Activated T-cell treated with anti-CD3 and anti-CD28 coated beads for 24 hours (primary cell): ENCODE measurements at regions not wholly inside any gene's neighbourhood (a gene's known extent, or its start where the extent isn't known, plus 50 kb on each side); places are given as distances from the start of the nearest gene placed in this dataset.
"Not testable (repeated sequence)": the region's sequence is repeated elsewhere in the genome, so short reads cannot be mapped to it uniquely, and the experiment has no call there.

Source experiments
- DNase-seq: peaks from one replicate; pipeline ENCODE4 v3.0.0-alpha.2; 2020; ENCODE audit warnings: low read depth

DNA sequence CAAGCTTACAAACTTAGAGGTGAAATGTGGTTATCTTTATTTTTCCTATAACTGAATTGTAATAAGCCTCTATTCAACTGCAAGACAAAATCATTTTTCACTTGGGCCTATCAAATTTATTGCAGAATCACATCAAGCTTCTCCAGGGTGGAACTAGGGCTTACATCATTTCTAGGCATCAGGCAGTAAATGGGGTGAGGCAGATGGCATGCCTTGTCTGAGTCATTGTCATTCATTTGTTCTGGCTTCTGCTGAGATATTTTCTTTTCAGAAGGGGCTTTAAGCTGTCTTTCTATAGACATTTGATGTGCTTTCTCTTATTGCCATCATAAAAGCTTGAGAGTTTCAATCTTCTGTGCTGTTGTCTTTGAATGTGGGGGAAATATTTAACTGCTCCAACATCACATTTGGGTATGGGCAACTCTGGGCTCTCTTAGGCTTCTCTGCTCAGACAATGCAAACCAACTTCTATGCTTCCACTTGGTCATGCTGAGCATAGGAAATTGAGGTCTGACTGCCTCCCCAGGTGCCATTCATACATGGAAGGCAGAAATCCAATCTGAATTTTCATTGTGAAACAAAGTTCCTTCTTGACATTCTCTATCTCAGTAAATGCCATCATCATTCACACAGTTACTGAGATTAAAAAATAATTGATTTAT, 225.8 kb upstream of the GIMD1 start:
- no peak for DNase-seq

DNA sequence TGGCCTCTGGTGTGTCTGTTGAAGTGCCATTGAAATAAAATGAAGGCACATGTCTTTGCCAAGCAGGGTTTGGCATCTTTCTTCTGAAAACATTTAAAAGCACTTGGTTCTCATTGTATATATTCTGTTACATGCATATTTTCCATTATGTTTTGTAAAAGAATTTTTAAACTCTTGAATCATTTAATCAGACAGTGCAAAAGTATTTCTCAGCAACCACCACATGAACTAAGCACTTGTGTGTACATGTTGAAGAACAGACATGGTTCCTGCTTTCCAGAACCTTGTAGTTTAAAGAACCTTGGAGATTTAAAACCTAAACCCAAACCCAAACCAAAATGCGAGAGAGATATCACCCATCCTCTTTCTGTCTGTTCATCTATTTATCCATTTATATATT, 220.3 kb upstream of the GIMD1 start:
- DNase-seq: no peak

GRCh38 chr4:106587558-106587957, 219.0 kb upstream of the GIMD1 start:
- DNase-seq: no peak

DNA sequence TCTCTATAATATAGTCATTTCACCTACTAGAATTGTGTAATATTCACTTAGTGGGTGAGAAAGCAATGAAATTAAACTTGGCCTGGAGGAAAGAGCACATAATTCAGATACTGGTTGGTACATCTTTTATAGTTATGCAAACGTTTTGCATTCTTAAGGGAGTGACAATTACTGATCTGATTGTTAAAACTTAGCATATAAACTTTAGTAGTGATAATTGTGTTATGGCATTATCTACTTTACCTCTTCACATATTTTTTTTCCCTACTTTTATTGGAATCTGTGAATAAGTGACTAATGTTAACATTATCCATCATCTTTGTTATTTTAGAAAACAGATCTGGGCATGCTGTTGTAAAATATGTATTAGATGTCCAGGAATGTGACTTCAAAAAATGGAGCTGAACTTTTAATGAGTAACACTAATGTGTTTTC, 217.4 kb upstream of the GIMD1 start:
- no peak for DNase-seq

DNA sequence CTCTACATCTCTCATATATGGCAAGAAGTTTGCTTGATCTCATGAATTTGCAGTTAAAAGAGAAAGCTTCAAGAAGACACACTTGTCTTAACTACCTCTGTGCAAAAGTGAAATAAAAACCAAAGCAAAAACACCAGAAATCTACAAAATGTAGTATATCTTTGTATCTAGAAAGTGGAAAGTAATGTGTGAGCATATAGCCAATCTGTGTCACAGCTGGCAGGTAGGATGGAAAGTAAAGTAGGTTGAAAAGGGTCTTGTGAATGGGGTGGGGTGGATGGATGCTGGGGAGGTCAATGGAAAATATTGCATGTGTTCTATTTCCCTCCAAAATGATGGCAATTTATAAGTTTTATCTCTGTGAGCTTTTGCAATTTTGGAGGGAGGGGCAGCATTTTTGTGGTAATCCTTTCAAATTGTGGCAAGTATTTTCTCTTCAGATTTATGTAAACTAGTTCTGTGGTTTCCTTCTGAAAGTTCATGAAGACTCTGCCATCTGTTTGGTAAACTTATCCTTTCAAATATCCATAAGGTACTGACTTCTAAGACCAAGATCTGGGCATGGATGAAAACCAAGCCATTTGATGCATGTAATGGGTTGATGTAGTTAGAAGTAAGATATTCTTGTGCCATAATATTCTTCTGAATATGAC, 215.9 kb upstream of the GIMD1 start:
- DNase-seq: no peak

DNA sequence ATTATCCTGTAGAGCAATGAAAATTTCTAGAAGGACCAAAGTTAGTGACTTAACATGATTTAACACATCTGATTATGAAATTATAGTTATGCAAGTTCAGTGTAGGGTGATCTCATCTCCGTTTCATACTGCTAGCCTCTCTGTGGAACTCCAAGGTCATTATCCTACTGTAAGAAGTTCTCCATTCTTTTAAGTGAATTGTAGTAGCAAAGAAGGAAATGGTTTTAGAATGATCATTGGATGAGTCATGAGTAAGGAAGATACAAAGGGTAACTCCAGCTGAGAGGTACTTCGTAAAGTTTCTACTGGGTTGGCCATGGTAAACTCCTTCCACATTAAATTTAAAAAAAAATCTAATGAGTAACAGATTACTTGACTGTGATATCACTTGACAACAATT, 215.0 kb upstream of the GIMD1 start:
- DNase-seq: no peak

- DNase-seq: no peak
Measured at GRCh38 chr4:106583108-106583507, 214.5 kb upstream of the GIMD1 start.

DNA sequence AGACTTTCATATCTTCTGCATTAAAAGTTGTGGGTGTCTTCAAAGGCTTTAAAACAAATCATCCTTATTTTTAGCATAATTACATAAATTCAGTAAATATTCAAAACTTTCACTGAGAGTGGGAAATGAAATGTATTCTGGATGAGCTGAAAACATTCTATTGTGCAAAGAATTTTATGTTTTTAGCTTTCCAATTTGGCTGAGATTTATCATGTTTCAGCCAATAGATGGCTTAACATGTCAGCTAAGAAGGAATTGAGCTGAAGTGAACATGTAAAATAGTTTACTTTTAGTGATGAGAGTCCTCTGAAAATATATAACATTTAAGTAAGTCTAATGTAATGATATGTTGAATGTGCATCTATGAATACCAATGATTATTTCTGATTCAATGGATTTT, 213.5 kb upstream of the GIMD1 start:
- no peak for DNase-seq

DNA sequence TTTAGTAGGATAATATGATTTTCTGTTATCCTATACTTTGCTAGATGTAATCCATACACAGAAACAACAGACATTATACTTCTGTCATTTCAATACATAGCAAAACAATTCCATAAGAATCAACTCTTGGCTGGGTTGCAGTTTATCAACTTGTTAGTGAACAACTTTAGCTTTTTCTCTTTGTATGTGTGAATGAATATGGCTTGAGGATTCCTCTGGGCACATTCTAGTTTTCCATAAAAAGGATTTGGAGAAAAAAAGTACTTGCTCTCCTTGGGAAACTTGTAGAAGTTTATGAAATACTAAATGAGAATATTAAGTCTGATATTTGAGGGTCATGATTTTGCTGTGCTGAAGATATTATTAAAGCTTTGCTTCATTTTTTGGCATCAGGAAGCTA, 210.7 kb upstream of the GIMD1 start:
- DNase-seq: no peak

DNA sequence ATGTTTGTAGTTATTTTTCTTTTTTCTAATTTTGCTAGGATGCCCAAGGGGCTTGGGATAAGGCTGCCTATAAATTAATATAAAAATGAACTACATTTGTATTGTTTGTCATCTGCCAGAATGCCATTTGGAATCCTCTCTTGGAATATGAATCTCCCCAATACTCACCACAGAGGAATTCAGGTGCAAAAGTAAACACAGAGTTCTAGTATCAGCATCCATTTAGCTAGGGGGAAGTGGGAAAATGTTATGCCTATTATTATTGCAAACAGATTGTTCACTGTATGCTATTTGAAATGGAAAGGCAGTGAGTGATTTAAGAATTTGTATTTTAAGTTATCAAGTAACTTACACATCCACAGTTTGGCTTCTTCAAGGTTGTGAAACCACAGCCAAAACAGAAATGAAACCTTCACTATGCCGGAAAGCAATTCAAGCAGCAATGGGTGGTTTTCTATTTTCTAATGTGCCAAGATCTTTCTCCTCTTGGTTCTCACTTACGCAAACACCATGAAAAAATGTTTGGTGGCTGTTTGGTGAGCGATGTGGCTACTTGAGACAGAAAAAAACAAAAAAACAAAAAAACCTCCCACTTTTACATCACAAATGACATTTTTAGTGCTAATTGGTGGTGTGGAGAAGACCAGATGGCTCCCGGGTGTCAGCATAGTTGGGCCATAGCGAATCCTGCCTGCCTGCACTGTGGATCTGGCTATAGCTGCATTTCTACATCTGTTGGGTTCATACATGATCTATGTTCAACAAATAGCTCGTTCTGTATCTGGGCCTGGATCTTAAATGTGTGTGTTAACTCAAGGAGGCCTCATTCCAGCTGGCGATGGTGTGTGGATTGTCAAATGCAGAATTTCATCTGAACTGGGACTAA, 200.8 kb upstream of the GIMD1 start:
- DNase-seq: no peak

DNA sequence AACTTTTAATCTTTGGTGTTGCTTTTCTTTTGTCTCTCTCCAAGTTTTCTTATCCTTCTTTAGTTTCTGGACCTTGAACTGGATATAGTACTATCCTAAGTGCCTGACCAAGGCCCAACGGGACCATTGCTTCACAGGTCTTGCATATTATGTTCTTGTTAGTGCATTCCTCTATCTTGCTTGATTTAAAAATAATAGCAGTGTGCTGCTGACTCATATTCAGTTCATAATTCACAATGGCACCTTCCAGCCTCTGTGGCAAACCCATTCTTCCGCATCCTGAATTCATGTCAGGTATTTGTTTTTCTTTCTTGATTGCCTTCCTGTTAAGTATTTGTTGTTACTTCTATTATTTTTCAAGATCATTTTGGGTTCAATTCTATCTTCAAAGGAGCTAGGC, 197.1 kb upstream of the GIMD1 start:
- DNase-seq: no peak

DNA sequence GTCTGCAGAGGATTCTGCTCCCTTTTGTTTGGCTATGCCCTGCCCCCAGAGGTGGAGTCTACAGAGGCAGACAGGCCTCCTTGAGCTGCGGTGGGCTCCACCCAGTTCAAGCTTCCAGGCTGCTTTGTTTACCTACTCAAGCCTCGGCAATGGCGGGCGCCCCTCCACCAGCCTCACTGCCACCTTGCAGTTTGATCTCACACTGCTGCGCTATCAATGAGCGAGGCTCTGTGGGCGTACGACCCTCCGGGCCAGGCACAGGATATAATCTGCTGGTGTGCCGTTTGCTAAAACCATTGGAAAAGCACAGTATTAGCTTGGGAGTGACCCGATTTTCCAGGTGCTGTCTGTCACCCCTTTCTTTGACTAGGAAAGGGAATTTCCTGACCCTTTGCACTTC, 195.1 kb upstream of the GIMD1 start:
- DNase-seq: not testable (repeated sequence)

DNA sequence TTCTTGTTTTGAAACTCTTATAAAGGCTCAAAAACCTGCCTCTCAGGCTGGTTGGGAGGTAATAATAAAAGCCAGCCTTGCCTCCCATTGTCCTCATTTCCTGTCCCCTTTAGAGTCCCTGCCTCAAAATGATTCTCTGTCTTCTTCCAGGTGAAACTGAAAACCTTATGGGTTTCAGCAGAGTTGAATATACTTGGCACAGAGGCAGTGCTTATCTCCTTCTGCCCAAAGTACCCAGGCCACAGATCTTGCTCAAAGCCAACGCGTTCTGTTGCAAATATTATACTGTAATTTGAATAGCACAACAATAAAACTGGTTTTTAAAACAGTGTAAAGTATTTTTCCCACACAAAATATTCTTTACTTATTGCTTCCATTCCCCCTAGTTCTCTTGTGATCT, 183.1 kb upstream of the GIMD1 start:
- no peak for DNase-seq

DNA sequence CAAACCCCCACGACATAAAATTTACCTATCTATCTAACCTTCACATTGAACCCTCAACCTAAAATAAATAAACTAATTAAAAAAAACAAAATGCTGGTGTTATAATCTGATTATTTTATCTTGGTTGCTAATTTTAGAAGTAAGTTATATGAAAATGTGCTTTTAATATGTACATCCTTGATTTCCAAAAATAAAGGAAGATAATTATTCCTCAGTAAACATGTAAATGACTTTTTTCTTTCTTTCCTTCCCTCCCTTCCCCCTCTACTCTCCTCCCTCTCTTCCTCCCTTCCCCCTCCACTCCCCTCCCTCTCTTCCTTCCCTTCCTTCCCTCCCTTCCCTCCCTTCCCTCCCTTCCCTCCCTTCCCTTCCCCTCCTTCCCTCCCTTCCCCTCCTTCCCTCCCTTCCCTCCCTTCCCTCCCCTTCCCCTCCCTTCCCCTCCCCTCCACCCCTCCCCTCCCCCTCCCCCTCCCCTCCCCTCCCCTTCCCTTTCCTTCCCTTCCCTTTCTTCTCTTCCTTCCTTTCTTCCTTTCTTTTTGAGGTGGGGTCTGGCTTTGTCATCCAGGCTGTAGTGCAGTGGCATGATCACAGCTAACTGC, 180.0 kb upstream of the GIMD1 start:
- DNase-seq: no peak

GRCh38 chr4:106546370-106546769, 177.8 kb upstream of the GIMD1 start:
- DNase-seq: no peak

DNA sequence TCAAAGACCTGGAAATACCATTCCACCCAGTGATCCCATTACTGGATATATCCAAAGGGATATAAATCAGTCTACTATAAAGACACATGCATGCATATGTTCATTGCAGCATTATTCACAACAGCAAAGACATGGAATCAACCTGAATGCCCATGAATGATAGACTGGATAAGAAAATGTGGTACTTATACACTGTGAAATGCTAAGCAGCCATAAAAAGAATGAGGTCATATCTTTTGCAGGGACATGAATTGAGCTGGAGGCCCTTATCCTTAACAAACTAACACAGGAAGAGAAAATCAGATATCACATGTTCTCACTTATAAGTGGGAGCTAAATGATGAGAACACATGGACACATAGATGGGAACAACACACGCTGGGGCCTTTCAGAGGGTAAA, 174.0 kb upstream of the GIMD1 start:
- not testable (repeated sequence) for DNase-seq

DNA sequence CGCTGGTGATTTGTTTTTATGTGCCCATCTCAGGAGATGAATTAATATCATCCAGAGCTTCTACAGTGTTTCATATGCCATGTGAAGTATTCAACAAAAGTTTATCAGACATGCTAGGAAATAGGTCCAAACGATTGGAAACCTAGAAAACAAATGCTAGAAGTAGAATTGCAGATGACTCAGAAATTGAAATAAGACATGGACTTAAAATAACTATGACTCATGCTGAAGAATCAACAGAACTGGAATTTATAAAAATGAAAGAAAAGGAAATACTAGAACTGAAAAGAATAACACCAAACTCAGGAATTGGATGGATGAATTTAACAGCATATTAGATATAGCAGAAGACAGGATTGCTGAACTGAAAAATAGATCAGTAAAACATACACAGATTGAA, 172.7 kb upstream of the GIMD1 start:
- no peak for DNase-seq

DNA sequence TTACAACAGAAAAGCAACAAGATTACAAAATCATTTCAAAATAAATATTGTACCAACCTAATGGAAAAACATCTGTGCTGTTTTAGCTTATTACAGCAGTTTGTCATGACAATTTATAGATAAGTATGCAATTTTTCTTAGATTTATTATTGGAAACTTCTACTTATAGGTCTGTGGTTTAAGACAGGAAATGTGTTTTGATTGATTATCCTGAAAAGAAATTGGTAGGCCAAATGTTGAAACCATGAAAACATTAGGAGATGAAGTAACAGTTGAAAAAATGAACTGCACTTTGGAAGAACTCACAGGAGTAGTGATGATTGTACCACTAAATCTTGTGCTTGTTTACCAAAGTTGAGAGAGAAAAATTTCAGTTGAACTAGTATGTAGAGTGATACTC, 162.2 kb upstream of the GIMD1 start:
- DNase-seq: no peak

- no peak for DNase-seq
Measured at GRCh38 chr4:106530024-106530361, 161.4 kb upstream of the GIMD1 start.

GRCh38 chr4:106529348-106530023, 160.9 kb upstream of the GIMD1 start:
- no peak for DNase-seq

DNA sequence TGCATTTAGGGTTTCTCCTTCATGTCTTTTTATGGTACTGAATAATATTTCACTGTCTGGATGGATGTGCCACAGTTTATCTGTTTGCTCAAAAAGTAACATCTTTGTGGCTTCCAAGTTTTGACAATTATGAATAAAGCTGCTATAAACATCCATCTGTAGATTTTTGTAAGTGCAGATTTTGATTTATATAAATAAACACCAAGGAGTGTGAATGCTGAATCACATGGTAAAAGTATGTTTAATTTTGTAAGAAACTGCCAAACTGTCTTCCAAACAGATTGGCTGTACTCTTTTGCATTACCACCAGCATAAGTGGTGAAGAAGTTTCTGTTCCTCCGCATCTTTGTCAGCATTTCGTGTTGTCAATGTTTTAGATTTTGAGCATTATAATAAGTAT, 158.7 kb upstream of the GIMD1 start:
- no peak for DNase-seq

- DNase-seq: not testable (repeated sequence)
Measured at GRCh38 chr4:106525425-106525824, 156.8 kb upstream of the GIMD1 start.
